ENCODE measurements at regions not wholly inside any gene's neighbourhood (a gene's known extent, or its start where the extent isn't known, plus 50 kb on each side); places are given as distances from the start of the nearest gene placed in this dataset.

DNA sequence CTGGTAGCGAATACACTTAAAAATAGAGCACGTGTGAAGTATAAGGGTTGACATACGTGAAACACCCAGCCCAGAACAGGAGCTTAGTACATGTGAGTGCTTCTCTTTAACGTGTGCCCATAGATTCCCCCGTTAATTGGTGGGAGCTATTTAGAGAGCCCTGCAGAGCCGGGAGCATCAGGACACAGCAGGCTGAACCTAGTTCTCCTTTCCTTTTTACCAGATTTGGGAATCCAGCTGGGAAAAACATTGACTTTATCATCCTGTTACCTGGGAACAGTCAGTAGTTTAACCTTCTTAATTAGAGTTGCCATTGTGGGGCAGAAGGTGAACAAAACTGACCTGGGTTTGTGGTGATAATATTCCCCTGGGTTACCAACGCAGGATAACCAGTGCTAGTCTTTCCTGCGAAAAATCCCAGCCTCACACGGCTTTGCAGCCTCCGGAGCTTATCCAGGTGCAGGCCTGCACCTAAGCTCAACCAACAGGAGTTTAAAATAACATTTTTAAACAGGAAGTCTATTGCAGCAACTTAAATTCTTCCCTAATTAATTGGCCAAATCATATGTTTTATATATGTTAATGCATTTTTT lies 78.1 kb upstream of the SPTBN1 start:
- no peaks in the 10 kb centered on the region for H3K27me3 ChIP-seq
- H3K4me3 ChIP-seq: no peak overlapping the region
- H3K9me3 ChIP-seq: no peaks in the 10 kb centered on the region
- DNase-seq (ENCODE audit: low spot score): no peak
- H3K36me3 ChIP-seq: no peaks in the 10 kb centered on the region
- TF ChIP-seq, protein P1, sequence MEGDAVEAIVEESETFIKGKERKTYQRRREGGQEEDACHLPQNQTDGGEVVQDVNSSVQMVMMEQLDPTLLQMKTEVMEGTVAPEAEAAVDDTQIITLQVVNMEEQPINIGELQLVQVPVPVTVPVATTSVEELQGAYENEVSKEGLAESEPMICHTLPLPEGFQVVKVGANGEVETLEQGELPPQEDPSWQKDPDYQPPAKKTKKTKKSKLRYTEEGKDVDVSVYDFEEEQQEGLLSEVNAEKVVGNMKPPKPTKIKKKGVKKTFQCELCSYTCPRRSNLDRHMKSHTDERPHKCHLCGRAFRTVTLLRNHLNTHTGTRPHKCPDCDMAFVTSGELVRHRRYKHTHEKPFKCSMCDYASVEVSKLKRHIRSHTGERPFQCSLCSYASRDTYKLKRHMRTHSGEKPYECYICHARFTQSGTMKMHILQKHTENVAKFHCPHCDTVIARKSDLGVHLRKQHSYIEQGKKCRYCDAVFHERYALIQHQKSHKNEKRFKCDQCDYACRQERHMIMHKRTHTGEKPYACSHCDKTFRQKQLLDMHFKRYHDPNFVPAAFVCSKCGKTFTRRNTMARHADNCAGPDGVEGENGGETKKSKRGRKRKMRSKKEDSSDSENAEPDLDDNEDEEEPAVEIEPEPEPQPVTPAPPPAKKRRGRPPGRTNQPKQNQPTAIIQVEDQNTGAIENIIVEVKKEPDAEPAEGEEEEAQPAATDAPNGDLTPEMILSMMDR (IDR thresholded peaks at IDR 0.05): no peak
- peaks cover 0 to 6% of the 10 kb centered on the region in 2 donors for H3K4me1 ChIP-seq
- no peak overlapping the region for H3K27ac ChIP-seq

DNA sequence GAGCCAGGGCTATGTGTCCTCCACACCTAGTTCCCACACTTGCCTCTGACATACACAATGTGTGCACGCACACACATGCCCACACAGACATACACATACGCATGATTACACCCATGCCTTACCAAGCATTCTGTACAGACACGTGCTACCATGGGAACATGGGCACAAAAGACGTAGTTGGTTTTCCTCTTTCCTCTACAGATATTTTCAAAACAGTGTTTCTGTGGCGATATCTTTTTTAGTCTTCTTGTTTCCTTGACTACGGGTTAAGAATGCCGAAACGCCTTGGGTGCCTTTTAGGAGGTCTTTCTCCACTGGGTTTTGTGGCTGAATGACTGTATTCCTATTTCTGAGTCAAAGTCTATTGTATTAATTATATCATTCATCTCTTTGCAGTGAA lies 75.5 kb upstream of the SPTBN1 start:
- no peak for DNase-seq (ENCODE audit: low spot score)
- Histone ChIP-seq H3K9me3 (no peaks in the 10 kb centered on the region), H3K27me3 (no peaks in the 10 kb centered on the region), H3K36me3 (no peaks in the 10 kb centered on the region), H3K4me3 (no peak overlapping the region), H3K4me1 (peaks cover 0 to 12% of the 10 kb centered on the region in 2 donors), H3K27ac (no peak overlapping the region)
- TF ChIP-seq, protein P1 (IDR thresholded peaks at IDR 0.05): no peak

DNA sequence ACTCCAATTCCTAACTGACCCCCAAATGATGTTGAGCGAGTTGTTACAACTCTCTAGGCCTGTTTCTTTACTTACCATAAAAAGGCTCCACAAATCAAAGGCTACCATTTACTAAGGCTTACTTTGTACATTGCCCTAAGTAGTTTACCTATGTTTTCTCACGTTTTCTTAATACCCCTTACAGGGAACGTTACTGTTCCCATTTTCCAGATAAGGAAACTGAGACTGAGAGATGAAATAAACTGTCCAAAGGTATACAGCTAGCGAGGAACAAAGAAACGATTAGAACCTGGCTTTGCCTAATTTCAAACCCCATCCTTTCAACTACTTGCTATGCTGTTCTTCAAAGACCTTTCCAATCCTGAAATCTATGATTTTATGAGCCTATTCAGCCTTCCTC lies 74.8 kb upstream of the SPTBN1 start:
- Histone ChIP-seq H3K36me3 (no peaks in the 10 kb centered on the region), H3K4me1 (peaks cover 0 to 17% of the 10 kb centered on the region in 2 donors), H3K4me3 (no peak overlapping the region), H3K27me3 (no peaks in the 10 kb centered on the region), H3K27ac (no peak overlapping the region), H3K9me3 (no peaks in the 10 kb centered on the region)
- no peak for DNase-seq (ENCODE audit: low spot score)
- TF ChIP-seq, protein P1 (IDR thresholded peaks at IDR 0.05): no peak

DNA sequence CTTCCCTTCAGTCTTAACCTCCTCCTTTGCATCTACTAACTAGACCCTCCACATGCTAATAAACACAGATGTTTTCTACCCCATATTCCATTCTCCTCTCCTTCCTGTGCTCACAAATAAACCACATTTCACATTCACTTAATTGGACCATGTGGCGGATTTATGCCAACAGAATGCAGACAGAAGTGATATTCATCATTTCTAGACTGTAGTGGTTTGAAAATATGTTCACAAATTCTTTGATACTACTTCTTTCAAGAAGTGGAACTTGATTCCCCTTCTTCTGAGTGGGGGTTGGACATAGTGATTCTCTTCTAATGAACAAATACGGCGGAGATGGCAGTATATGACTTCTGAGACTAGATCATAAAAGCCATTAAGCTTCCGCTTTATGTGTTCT lies 73.5 kb upstream of the SPTBN1 start:
- H3K4me1 ChIP-seq: peaks cover 0 to 28% of the 10 kb centered on the region in 2 donors
- TF ChIP-seq, protein P1 (IDR thresholded peaks at IDR 0.05): no peak
- H3K4me3 ChIP-seq: no peak overlapping the region
- no peaks in the 10 kb centered on the region for H3K9me3 ChIP-seq
- no peak overlapping the region for H3K27ac ChIP-seq
- H3K27me3 ChIP-seq: no peaks in the 10 kb centered on the region
- no peaks in the 10 kb centered on the region for H3K36me3 ChIP-seq
- no peak for DNase-seq (ENCODE audit: low spot score)

DNA sequence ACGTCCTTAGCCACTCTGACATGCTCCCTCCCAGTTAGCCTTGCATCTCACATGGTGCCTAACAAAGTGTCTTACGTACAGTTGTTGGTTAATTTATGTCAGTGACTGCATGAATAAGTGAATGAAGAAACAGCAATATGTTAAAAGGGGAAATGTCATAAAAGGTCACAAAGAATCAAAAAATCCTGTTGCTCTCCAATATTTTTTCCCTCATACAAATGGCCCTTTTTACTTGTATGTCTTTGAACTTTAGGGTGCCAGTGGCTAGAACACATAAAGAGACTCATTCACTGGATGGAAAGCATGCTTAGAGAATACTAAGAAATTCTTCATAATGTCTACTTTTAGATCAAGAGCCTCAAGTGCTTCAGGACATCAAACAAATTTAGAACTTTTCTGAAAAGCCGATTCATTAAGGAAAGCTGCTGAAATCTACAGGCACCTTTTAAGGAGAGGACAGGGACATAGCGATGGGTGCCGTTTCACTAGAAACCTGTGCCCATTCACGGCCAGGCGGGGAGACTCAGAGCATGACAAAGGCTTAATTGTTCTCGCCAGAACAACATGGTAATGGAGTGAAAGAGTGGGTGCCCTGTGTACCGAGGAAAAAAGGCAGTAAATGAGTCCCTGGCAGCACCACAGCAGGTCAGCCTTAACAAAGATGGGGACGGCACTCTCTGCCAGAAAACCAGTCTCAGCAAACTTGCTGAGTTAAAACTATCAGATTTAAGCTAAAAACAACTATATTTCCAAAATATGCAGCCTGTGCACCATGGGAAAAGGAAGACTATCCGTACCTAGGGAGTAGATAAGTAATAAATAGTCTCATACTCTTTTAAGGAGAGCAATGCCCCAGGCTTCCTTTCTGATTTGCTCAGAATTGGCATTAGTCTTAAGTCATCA lies 71.6 kb upstream of the SPTBN1 start:
- H3K36me3 ChIP-seq: no peaks in the 10 kb centered on the region
- no peaks in the 10 kb centered on the region for H3K9me3 ChIP-seq
- TF ChIP-seq, protein P1 (IDR thresholded peaks at IDR 0.05): no peak
- no peak overlapping the region for H3K4me3 ChIP-seq
- H3K27me3 ChIP-seq: no peaks in the 10 kb centered on the region
- H3K4me1 ChIP-seq: peaks cover 0 to 40% of the 10 kb centered on the region in 2 donors
- peak overlapping the region; percentile 15 to 84 for H3K27ac ChIP-seq
- DNase-seq (ENCODE audit: low spot score): no peak
